ENCODE measurements at regions not wholly inside any gene's neighbourhood (a gene's known extent, or its start where the extent isn't known, plus 50 kb on each side); places are given as distances from the start of the nearest gene placed in this dataset.

DNA sequence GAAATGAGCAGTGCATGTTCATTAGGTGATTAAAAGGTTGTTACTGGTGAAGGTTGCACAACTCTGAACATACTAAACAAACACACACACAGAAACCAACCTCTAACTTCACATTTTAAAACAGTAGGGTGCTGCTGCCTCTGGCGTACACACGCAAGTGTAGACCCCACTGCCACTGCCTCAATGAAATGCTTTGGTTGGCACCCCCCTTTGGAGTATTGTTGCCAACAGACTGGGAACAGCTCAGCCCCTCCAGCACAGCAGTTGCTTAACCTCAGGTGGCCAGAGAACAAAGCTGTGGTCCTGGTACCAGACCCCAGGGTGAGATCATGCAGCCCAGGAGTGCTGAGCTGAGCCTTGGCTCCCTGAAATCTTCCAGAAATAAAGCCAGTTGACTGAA, 138.6 kb downstream of the TMEM18 start:
- intact Hi-C loops (cut with DNase I; ENCODE audit: low total_unique reads): no loop called here
- in situ Hi-C loops (cut with MboI; ENCODE audit: low sequenced_read_pairs in 4 of 4): no loop called here
- no peak overlapping the region for H3K4me3 ChIP-seq
- ATAC-seq (no peak), DNase-seq (no peak)
- H3K36me3 ChIP-seq: no peaks in the 10 kb centered on the region
- TF ChIP-seq POLR2A (IDR thresholded peaks at IDR 0.05): no peak
- no peak for TF ChIP-seq CTCF (IDR thresholded peaks at IDR 0.05 in 4 of 5, conservative IDR thresholded peaks at IDR 0.05 in 1 of 5)
- no peak overlapping the region for H3K27ac ChIP-seq
- H3K4me1 ChIP-seq: no peaks in the 10 kb centered on the region
- H3K27me3 ChIP-seq: no peaks in the 10 kb centered on the region
- peaks cover 0 to 2% (median 2%) of the 10 kb centered on the region in 3 donors for H3K9me3 ChIP-seq

GRCh38 chr2:535222-535621, 142.0 kb downstream of the TMEM18 start:
- in situ Hi-C loops (cut with MboI; ENCODE audit: low sequenced_read_pairs in 4 of 4): no loop called here
- H3K4me3 ChIP-seq: no peak overlapping the region
- intact Hi-C loops (cut with DNase I; ENCODE audit: low total_unique reads): no loop called here
- H3K4me1 ChIP-seq: no peaks in the 10 kb centered on the region
- H3K9me3 ChIP-seq: peaks cover 0 to 2% (median 0%) of the 10 kb centered on the region in 3 donors
- no peak for TF ChIP-seq CTCF (IDR thresholded peaks at IDR 0.05 in 4 of 5, conservative IDR thresholded peaks at IDR 0.05 in 1 of 5)
- no peak for TF ChIP-seq POLR2A (IDR thresholded peaks at IDR 0.05)
- H3K27ac ChIP-seq: no peak overlapping the region
- ATAC-seq: no peak
- H3K36me3 ChIP-seq: no peaks in the 10 kb centered on the region
- H3K27me3 ChIP-seq: no peaks in the 10 kb centered on the region
- no peak for DNase-seq

DNA sequence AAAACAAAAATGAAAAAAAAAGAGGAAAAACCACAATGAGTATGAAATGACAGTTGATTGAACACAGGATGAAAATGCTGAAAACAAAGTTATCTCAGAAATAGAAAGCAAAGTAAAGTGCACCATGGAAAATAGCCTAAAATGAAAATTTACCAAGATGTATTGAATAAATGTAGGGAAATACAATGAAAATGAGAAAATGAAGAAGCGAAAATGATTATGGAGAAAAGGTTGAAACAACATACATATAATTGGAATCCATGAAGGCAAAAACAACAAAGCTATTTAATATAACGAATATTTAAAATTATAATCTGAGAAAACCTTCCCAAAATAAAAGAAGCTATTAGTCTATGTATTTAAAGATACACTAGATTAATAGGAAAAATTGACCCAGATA, 147.4 kb downstream of the TMEM18 start:
- no peak for TF ChIP-seq POLR2A (IDR thresholded peaks at IDR 0.05)
- TF ChIP-seq CTCF (IDR thresholded peaks at IDR 0.05 in 4 of 5, conservative IDR thresholded peaks at IDR 0.05 in 1 of 5): no peak
- H3K9me3 ChIP-seq: no peaks in the 10 kb centered on the region
- no peaks in the 10 kb centered on the region for H3K4me1 ChIP-seq
- H3K27me3 ChIP-seq: no peaks in the 10 kb centered on the region
- in situ Hi-C loops (cut with MboI; ENCODE audit: low sequenced_read_pairs in 4 of 4) (no loop called here), intact Hi-C loops (cut with DNase I; ENCODE audit: low total_unique reads) (no loop called here)
- DNase-seq: no peak
- H3K36me3 ChIP-seq: no peaks in the 10 kb centered on the region
- H3K4me3 ChIP-seq: no peak overlapping the region
- no peak for ATAC-seq
- no peak overlapping the region for H3K27ac ChIP-seq

DNA sequence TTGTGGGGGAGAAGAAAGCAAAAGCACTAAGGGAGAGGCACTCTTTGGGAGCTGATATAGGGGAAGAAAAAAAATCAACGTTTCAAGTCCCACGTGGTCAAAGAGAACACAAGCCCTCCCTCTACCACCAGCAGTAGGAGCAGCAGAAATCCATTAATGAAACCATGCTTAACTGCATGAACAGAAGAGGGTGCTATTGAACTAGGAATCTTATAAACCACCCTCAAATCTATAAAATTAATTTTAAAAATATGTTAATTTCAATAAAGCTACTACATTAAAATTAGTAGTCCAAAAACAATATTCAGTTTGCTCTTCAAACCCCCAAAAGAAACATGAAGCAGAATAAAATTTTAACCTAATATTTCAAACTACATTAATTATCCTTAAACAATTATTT, 147.8 kb downstream of the TMEM18 start:
- ATAC-seq: no peak

More for the DNA sequence above, 147.8 kb downstream of the TMEM18 start:
- no peaks in the 10 kb centered on the region for H3K9me3 ChIP-seq
- H3K4me3 ChIP-seq: no peak overlapping the region
- H3K27ac ChIP-seq: no peak overlapping the region
- TF ChIP-seq CTCF (IDR thresholded peaks at IDR 0.05 in 4 of 5, conservative IDR thresholded peaks at IDR 0.05 in 1 of 5) (no peak), POLR2A (IDR thresholded peaks at IDR 0.05) (no peak)
- in situ Hi-C loops (cut with MboI; ENCODE audit: low sequenced_read_pairs in 4 of 4) (no loop called here), intact Hi-C loops (cut with DNase I; ENCODE audit: low total_unique reads) (no loop called here)
- no peaks in the 10 kb centered on the region for H3K36me3 ChIP-seq
- H3K4me1 ChIP-seq: no peaks in the 10 kb centered on the region
- H3K27me3 ChIP-seq: no peaks in the 10 kb centered on the region
- no peak for DNase-seq

All from gastrocnemius medialis (tissue), 4 donors.